Uterus (tissue), 3 donors: ENCODE measurements at regions not wholly inside any gene's neighbourhood (a gene's known extent, or its start where the extent isn't known, plus 50 kb on each side); places are given as distances from the start of the nearest gene placed in this dataset.

Experiments used
- DNase-seq, 2 donors: peaks; one replicate each; pipeline ENCODE4 v3.0.0-alpha.2; 2019 to 2020
- H3K27ac ChIP-seq, 2 donors: fragments of 200-600 bp; sonication (generic); 1 replicate in 1 of 2; 2 replicates in 1 of 2; pipeline ENCODE4 v1.5.1; 2016 to 2018
- H3K27me3 ChIP-seq, 2 donors: fragments of 200-600 bp; sonication (generic); one replicate each; pipeline ENCODE4 v1.5.1; 2018 to 2019; ENCODE audit warnings: control low read depth in 1 of 2
- H3K36me3 ChIP-seq, 2 donors: fragments of 200-600 bp; sonication (generic); one replicate each; pipeline ENCODE4 v1.5.1; 2019; ENCODE audit warnings: control low read depth in 1 of 2
- H3K4me1 ChIP-seq, 2 donors: fragments of 200-600 bp; sonication (generic); one replicate each; pipeline ENCODE4 v1.5.1; 2018 to 2019; ENCODE audit warnings: control low read depth in 1 of 2
- H3K4me3 ChIP-seq, 2 donors: fragments of 200-600 bp; sonication (generic); 1 replicate in 1 of 2; 2 replicates in 1 of 2; pipeline ENCODE4 v1.5.1; 2018 to 2019; ENCODE audit warnings: mild to moderate bottlenecking in 1 of 2
- H3K9me3 ChIP-seq, 2 donors: fragments of 200-600 bp; sonication (generic); one replicate each; pipeline ENCODE4 v1.5.1; 2019; ENCODE audit warnings: control low read depth in 1 of 2
- CTCF ChIP-seq, 4 experiments: fragments of 200-600 bp in 2 of 4; fragments of 450-650 bp in 2 of 4; sonication (generic) in 2 of 4; IDR thresholded peaks; one replicate each; pipeline ENCODE4 v1.5.1; 2016 to 2019; ENCODE audit warnings: antibody characterized with exemption in 4 of 4, mild to moderate bottlenecking in 2 of 4, moderate library complexity in 1 of 4
- POLR2A ChIP-seq, 2 donors: fragments of 450-650 bp; IDR thresholded peaks; one replicate each; pipeline ENCODE4 v1.6.1; 2016; ENCODE audit warnings: antibody characterized with exemption in 2 of 2, mild to moderate bottlenecking in 1 of 2, moderate library complexity in 1 of 2
- intact Hi-C: fragments of 100-400 bp; cut with DNase I; formaldehyde crosslinking; loops from one replicate; pipeline ENCODE4 v1.15.1; 2023; ENCODE audit warnings: low total_unique reads
- donor health status: DM: yes; HTN: yes; CAD: no.

- DNase-seq: no peak
- Histone ChIP-seq H3K4me1 (no peaks in the 10 kb centered on the region), H3K36me3 (no peaks in the 10 kb centered on the region), H3K9me3 (no peaks in the 10 kb centered on the region), H3K27me3 (no peaks in the 10 kb centered on the region), H3K4me3 (no peak overlapping the region), H3K27ac (no peak overlapping the region)
- intact Hi-C loops: no loop called here
- no peak for TF ChIP-seq POLR2A (IDR thresholded peaks at IDR 0.05)
- TF ChIP-seq CTCF (IDR thresholded peaks at IDR 0.05): no peak
Observed at GRCh38 chr9:109981091-109981490, 201.1 kb downstream of the PALM2AKAP2 start.

GRCh38 chr9:109986521-109986991, 206.6 kb downstream of the PALM2AKAP2 start:
- Histone ChIP-seq H3K9me3 (no peaks in the 10 kb centered on the region), H3K27ac (no peak overlapping the region), H3K4me1 (no peaks in the 10 kb centered on the region), H3K27me3 (no peaks in the 10 kb centered on the region), H3K4me3 (no peak overlapping the region), H3K36me3 (no peaks in the 10 kb centered on the region)
- intact Hi-C loops: no loop called here
- no peak for TF ChIP-seq POLR2A (IDR thresholded peaks at IDR 0.05)
- no peak for TF ChIP-seq CTCF (IDR thresholded peaks at IDR 0.05)
- DNase-seq: no peak

- intact Hi-C loops: no loop called here
- H3K27ac ChIP-seq: no peak overlapping the region
- no peaks in the 10 kb centered on the region for H3K4me1 ChIP-seq
Observed at GRCh38 chr9:109989296-109989695, 209.3 kb downstream of the PALM2AKAP2 start.

GRCh38 chr9:109990541-109990940, 210.5 kb downstream of the PALM2AKAP2 start:
- no peaks in the 10 kb centered on the region for H3K27me3 ChIP-seq
- no peak for DNase-seq
- H3K4me1 ChIP-seq: no peaks in the 10 kb centered on the region
- H3K27ac ChIP-seq: no peak overlapping the region
- TF ChIP-seq CTCF (IDR thresholded peaks at IDR 0.05) (no peak), POLR2A (IDR thresholded peaks at IDR 0.05) (no peak)
- intact Hi-C loops: no loop called here
- no peaks in the 10 kb centered on the region for H3K36me3 ChIP-seq
- no peaks in the 10 kb centered on the region for H3K9me3 ChIP-seq
- H3K4me3 ChIP-seq: no peak overlapping the region

More at GRCh38 chr9:109989296-109989695, 209.3 kb downstream of the PALM2AKAP2 start:
- H3K4me3 ChIP-seq: no peak overlapping the region
- H3K36me3 ChIP-seq: no peaks in the 10 kb centered on the region
- no peaks in the 10 kb centered on the region for H3K27me3 ChIP-seq
- no peaks in the 10 kb centered on the region for H3K9me3 ChIP-seq
- no peak for TF ChIP-seq CTCF (IDR thresholded peaks at IDR 0.05)
- no peak for TF ChIP-seq POLR2A (IDR thresholded peaks at IDR 0.05)
- no peak for DNase-seq

- DNase-seq: no peak
- Histone ChIP-seq H3K4me1 (no peaks in the 10 kb centered on the region), H3K9me3 (no peaks in the 10 kb centered on the region), H3K27me3 (no peaks in the 10 kb centered on the region), H3K36me3 (no peaks in the 10 kb centered on the region), H3K27ac (no peak overlapping the region), H3K4me3 (no peak overlapping the region)
- TF ChIP-seq POLR2A (IDR thresholded peaks at IDR 0.05): no peak
- TF ChIP-seq CTCF (IDR thresholded peaks at IDR 0.05): no peak
- intact Hi-C loops: no loop called here
Observed at GRCh38 chr9:109992293-109992692, 212.3 kb downstream of the PALM2AKAP2 start.
